GM12892 (cell line): ENCODE measurements at regions not wholly inside any gene's neighbourhood (a gene's known extent, or its start where the extent isn't known, plus 50 kb on each side); places are given as distances from the start of the nearest gene placed in this dataset.

ENCODE experiments used
- POLR2A ChIP-seq: IDR thresholded peaks from 2 replicates; pipeline ENCODE4 v1.6.1; 2011; ENCODE audit warnings: low read depth, low read length, control low read depth
- POLR2AphosphoS5 ChIP-seq: IDR thresholded peaks from 2 replicates; pipeline ENCODE4 v1.6.1; 2011; ENCODE audit warnings: low read depth, low read length, control low read depth

DNA sequence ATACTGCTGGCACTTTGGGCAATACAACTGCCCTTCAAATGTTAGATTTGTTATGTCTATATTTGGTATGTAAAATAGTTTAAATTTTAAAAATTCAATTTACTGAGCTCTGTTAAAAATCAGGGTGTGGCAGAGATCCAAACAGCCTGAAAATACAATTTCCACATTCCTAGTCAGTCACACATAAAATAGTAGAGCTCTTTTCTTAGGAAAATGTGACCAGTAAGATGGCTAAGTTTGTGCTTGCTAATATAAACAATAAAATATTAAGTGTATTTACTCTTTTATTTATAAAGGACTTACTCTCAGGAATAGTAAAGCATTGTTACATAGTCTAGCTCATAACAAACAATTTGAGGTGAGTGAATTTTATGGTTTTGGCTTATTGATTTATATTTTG is 200.2 kb downstream of the DKK2 start:
- no peak for TF ChIP-seq POLR2A
- TF ChIP-seq POLR2AphosphoS5: no peak
